ENCODE measurements at regions not wholly inside any gene's neighbourhood (a gene's known extent, or its start where the extent isn't known, plus 50 kb on each side); places are given as distances from the start of the nearest gene placed in this dataset.
"Not testable (repeated sequence)": the region's sequence is repeated elsewhere in the genome, so short reads cannot be mapped to it uniquely, and the experiment has no call there.

- no peak for DNase-seq
These were observed 197.8 kb upstream of the AGTR2 start for GRCh38 chrX:115972717-115973116.

GRCh38 chrX:115978068-115978467, 192.5 kb upstream of the AGTR2 start:
- no peak for DNase-seq

GRCh38 chrX:115983148-115983547, 187.4 kb upstream of the AGTR2 start:
- DNase-seq = not testable (repeated sequence)

GRCh38 chrX:115987464-115987863, 183.1 kb upstream of the AGTR2 start:
- DNase-seq = not testable (repeated sequence)

- no peak for DNase-seq
These were observed 181.7 kb upstream of the AGTR2 start for GRCh38 chrX:115988825-115989224.

GRCh38 chrX:115989686-115990085, 180.9 kb upstream of the AGTR2 start:
- no peak for DNase-seq

- no peak for DNase-seq
These were observed 161.2 kb upstream of the AGTR2 start for GRCh38 chrX:116009346-116009745.

- no peak for DNase-seq
These were observed 160.5 kb upstream of the AGTR2 start for GRCh38 chrX:116009861-116010710.

- no peak for DNase-seq
These were observed 159.6 kb upstream of the AGTR2 start for GRCh38 chrX:116010939-116011338.

- no peak for DNase-seq
These were observed 139.2 kb upstream of the AGTR2 start for GRCh38 chrX:116031331-116031730.

All from stimulated activated CD4-positive, alpha-beta T cell treated with anti-CD3 and anti-CD28 coated beads, Interleukin-2, amount 100 ng/mL, for 48 hours (primary cell).